ENCODE measurements at regions not wholly inside any gene's neighbourhood (a gene's known extent, or its start where the extent isn't known, plus 50 kb on each side); places are given as distances from the start of the nearest gene placed in this dataset.

DNA sequence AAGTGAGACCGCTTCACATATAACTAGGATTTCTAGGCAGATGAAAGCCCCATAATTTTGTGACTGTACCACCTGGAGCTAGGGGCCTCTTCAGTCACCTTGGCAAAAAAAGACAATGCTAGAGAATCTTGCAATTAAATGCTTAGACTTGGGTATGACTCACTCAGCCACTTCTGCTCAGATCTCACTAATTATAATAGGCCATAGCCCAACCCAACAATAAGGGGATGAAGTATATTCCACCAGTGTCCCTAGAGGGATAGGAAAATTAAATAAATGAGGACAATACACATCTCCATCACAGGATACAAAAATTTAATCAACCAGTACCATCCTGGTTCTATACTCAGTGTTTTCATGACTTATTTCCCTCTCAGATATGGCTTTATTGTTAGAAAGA, 1079.9 kb upstream of the C9orf72 start:
- WGBS, 2 donors, result 88 to 93% methylated on average over 1 of the region's 1 CpG
- no peak for DNase-seq (ENCODE audit: low spot score in 2 of 2)
- no peak for TF ChIP-seq POLR2A (IDR thresholded peaks at IDR 0.05)
- TF ChIP-seq, protein P1, sequence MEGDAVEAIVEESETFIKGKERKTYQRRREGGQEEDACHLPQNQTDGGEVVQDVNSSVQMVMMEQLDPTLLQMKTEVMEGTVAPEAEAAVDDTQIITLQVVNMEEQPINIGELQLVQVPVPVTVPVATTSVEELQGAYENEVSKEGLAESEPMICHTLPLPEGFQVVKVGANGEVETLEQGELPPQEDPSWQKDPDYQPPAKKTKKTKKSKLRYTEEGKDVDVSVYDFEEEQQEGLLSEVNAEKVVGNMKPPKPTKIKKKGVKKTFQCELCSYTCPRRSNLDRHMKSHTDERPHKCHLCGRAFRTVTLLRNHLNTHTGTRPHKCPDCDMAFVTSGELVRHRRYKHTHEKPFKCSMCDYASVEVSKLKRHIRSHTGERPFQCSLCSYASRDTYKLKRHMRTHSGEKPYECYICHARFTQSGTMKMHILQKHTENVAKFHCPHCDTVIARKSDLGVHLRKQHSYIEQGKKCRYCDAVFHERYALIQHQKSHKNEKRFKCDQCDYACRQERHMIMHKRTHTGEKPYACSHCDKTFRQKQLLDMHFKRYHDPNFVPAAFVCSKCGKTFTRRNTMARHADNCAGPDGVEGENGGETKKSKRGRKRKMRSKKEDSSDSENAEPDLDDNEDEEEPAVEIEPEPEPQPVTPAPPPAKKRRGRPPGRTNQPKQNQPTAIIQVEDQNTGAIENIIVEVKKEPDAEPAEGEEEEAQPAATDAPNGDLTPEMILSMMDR (IDR thresholded peaks at IDR 0.05), result no peak
- intact Hi-C loops (cut with DNase I; ENCODE audit: low total_unique reads), result no loop called here
- no peak overlapping the region for H3K4me3 ChIP-seq (ENCODE audit: low read depth, poor library complexity, severe bottlenecking)

DNA sequence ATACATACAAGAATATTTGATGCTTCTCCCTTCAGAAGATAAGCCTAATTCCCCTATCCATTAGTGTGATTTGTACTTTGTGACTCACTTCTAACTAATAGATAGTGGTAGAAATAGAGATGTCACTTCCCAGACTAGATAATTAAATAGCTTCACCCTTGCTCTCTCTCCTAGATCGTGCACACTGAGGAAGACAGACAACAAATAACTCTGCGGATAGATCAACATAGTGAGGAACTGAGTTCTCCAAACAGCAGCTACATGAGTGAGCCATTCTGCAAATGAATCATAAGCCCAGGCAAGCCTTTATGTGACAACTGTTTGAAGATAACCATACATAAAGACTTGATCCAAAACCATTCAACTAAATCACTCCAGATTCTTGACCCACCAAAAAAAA, 1083.4 kb upstream of the C9orf72 start:
- no peak overlapping the region for H3K4me3 ChIP-seq (ENCODE audit: low read depth, poor library complexity, severe bottlenecking)
- no peak for TF ChIP-seq POLR2A (IDR thresholded peaks at IDR 0.05)
- TF ChIP-seq, protein P1 (IDR thresholded peaks at IDR 0.05), result no peak
- 75 to 83% methylated on average over 2 of the region's 2 CpGs for WGBS, 2 donors
- no peak for DNase-seq (ENCODE audit: low spot score in 2 of 2)
- intact Hi-C loops (cut with DNase I; ENCODE audit: low total_unique reads), result no loop called here

DNA sequence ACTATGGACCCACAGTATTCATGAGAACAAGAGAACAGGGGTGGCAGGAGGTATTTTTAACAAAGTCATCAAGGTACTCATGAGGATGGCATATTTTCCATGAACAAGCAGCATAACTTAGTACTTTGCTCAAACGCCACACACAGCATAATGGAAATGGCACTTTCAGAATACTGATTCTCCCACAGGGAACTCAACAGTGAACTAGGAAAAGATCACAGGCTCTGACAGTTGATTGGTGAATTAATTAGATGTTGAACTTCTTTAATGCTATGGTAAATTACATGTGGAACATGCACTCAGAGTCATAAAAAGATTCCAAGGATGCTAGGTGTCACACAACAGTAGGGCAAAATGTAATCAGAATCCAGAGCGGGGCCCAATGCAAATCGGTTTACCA, 1088.6 kb upstream of the C9orf72 start:
- H3K4me3 ChIP-seq (ENCODE audit: low read depth, poor library complexity, severe bottlenecking), result no peak overlapping the region
- 82 to 91% methylated on average over 3 of the region's 3 CpGs for WGBS, 2 donors
- DNase-seq (ENCODE audit: low spot score in 2 of 2), result no peak
- intact Hi-C loops (cut with DNase I; ENCODE audit: low total_unique reads), result no loop called here
- TF ChIP-seq, protein P1 (IDR thresholded peaks at IDR 0.05), result no peak
- no peak for TF ChIP-seq POLR2A (IDR thresholded peaks at IDR 0.05)

DNA sequence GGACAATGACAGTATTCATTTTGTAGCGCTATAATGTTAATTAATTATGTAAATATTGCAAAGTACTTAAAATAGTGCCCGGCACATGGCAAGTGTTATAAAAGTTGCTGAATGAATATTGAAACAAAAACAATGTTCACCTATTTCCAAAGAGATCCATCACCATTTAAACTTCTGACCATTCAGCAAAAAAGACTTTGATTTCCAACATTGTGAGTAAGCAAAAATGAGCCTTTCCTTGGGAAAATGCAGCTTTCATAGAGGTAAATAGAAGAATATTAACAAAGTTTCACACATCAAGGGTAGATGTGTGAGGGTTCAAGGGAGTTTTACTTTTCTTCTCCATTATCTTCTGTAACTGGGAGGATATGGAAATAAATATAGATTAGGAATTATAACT, 1089.4 kb upstream of the C9orf72 start:
- 91 to 94% methylated on average over 2 of the region's 2 CpGs for WGBS, 2 donors

DNA sequence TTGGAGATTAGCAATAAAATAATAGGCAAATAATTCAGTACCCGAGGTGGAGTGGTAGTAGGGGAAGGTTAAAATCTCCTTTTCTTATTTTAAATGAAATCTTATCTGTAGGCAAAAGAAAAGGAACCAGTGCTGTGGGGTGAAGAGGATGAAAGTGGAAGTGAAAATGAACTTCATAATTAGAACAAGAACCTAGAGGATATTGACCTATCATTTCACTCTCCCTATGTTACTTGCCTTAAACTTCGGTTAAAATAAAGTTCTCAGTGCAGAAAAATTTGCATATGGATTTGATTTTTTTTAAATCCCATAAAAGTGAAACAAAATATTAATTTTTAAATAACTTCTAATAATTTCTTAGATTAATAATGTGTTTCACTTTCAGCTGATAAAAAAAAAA, 1094.9 kb upstream of the C9orf72 start:
- 67 to 68% methylated on average over 2 of the region's 2 CpGs for WGBS, 2 donors
- intact Hi-C loops (cut with DNase I; ENCODE audit: low total_unique reads), result no loop called here
- H3K4me3 ChIP-seq (ENCODE audit: low read depth, poor library complexity, severe bottlenecking), result no peak overlapping the region
- no peak for TF ChIP-seq POLR2A (IDR thresholded peaks at IDR 0.05)
- TF ChIP-seq, protein P1 (IDR thresholded peaks at IDR 0.05), result no peak
- DNase-seq (ENCODE audit: low spot score in 2 of 2), result no peak

More for the DNA sequence above, 1089.4 kb upstream of the C9orf72 start:
- DNase-seq (ENCODE audit: low spot score in 2 of 2), result no peak
- H3K4me3 ChIP-seq (ENCODE audit: low read depth, poor library complexity, severe bottlenecking), result no peak overlapping the region
- TF ChIP-seq POLR2A (IDR thresholded peaks at IDR 0.05), result no peak
- TF ChIP-seq, protein P1 (IDR thresholded peaks at IDR 0.05), result no peak
- intact Hi-C loops (cut with DNase I; ENCODE audit: low total_unique reads), result no loop called here

DNA sequence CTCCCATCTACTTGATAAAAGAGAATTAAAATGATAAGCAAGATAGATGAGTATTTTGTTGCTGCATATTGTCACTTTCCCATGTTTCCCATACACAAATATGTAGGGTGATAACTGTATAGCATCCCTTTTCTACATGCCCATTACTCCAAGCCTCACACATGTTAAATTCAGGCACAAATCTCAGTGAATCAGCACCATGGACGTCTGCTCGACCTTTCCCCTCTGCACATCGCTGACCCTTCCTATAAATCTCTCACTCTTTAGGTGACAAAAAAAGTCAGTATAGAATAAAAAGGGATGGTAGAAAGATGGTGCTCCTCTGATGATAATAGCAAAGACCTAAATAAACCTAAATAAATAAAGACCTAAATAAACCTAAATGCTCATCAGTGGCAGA, 1097.7 kb upstream of the C9orf72 start:
- 47 to 58% methylated on average over 3 of the region's 3 CpGs for WGBS, 2 donors
- no peak overlapping the region for H3K4me3 ChIP-seq (ENCODE audit: low read depth, poor library complexity, severe bottlenecking)
- intact Hi-C loops (cut with DNase I; ENCODE audit: low total_unique reads), result no loop called here
- TF ChIP-seq, protein P1 (IDR thresholded peaks at IDR 0.05), result no peak
- TF ChIP-seq POLR2A (IDR thresholded peaks at IDR 0.05), result no peak
- no peak for DNase-seq (ENCODE audit: low spot score in 2 of 2)

Measured in lower leg skin (tissue), 4 donors.